ENCODE measurements at regions not wholly inside any gene's neighbourhood (a gene's known extent, or its start where the extent isn't known, plus 50 kb on each side); places are given as distances from the start of the nearest gene placed in this dataset.

- no peaks in the 10 kb centered on the region for H3K36me3 ChIP-seq (ENCODE audit: control insufficient read depth, insufficient read depth, low read length)
- in situ Hi-C loops (cut with MboI) = no loop called here
- intact Hi-C loops (cut with micrococcal nuclease) = no loop called here
These were observed 108.9 kb downstream of the MANEA start for GRCh38 chr6:95686272-95686671.

More at GRCh38 chr6:95686272-95686671, 108.9 kb downstream of the MANEA start:
- CTCF ChIA-PET (ENCODE audit: low intra/inter-chr PET ratio) = no interaction called here
- H3K9me1 ChIP-seq (ENCODE audit: control insufficient read depth, insufficient read depth, low read length) = no peaks in the 10 kb centered on the region
- ATAC-seq = no peak
- H3K27me3 ChIP-seq (ENCODE audit: control insufficient read depth in 2 of 2, insufficient read depth in 2 of 2, low read length in 2 of 2) = no peaks in the 10 kb centered on the region
- no TSS peak for BruUV-seq (replicated peaks)
- no peak for FAIRE-seq
- H3K9me3 ChIP-seq (replicated peaks; ENCODE audit: control insufficient read depth, insufficient read depth, low read depth, low read length) = no peaks in the 10 kb centered on the region; the same call in 1 of the 2 replicates
- no peak for TF ChIP-seq TBP (optimal IDR thresholded peaks at IDR 0.05; ENCODE audit: low read depth, low read length)
- TF ChIP-seq RCOR1 (IDR thresholded peaks at IDR 0.05; ENCODE audit: borderline replicate concordance in 1 of 2, low read depth in 2 of 2, low read length in 2 of 2) = no peak
- no peak for TF ChIP-seq ARID4B (CRISPR knock-in tag; IDR thresholded peaks at IDR 0.05)
- no peak for TF ChIP-seq NEUROD1 (IDR thresholded peaks at IDR 0.05; ENCODE audit: borderline replicate concordance, low read depth, low read length, partially characterized antibody)
- TF ChIP-seq ZFPM2 (CRISPR knock-in tag; IDR thresholded peaks at IDR 0.05) = no peak
- no peak for TF ChIP-seq SAP30 (IDR thresholded peaks at IDR 0.05; ENCODE audit: borderline replicate concordance, insufficient read depth, low read depth, low read length, poor library complexity, severe bottlenecking)
- no peak for TF ChIP-seq EWSR1 (IDR thresholded peaks at IDR 0.05; ENCODE audit: borderline replicate concordance, low read depth, partially characterized antibody)
- TF ChIP-seq TFAM (CRISPR knock-in tag; conservative IDR thresholded peaks at IDR 0.05) = no peak
- no peak for TF ChIP-seq DLX4 (CRISPR knock-in tag; IDR thresholded peaks at IDR 0.05)
- TF ChIP-seq CHCHD3 (CRISPR knock-in tag; IDR thresholded peaks at IDR 0.05) = no peak
- TF ChIP-seq SMARCA5 (IDR thresholded peaks at IDR 0.05) = no peak
- TF ChIP-seq ZNF707 (CRISPR knock-in tag; conservative IDR thresholded peaks at IDR 0.05) = no peak
- H3K4me3 ChIP-seq = no peak overlapping the region
- H3K4me1 ChIP-seq (replicated peaks in 1 of 2; ENCODE audit: control insufficient read depth in 2 of 2, insufficient read depth in 2 of 2, low read length in 2 of 2) = no peaks in the 10 kb centered on the region
- H3K9ac ChIP-seq (ENCODE audit: insufficient read depth in 1 of 2, low read depth in 2 of 2, low read length in 2 of 2) = no peak overlapping the region
- H3K79me2 ChIP-seq (ENCODE audit: control insufficient read depth, insufficient read depth, low read length) = no peaks in the 10 kb centered on the region
- POLR2A ChIA-PET = no interaction called here
- no peaks in the 10 kb centered on the region for H4K20me1 ChIP-seq (replicated peaks; ENCODE audit: control insufficient read depth, insufficient read depth, low read length)
- no peak overlapping the region for H3K4me2 ChIP-seq (ENCODE audit: insufficient read depth, low read length)
- no peak overlapping the region for H3K27ac ChIP-seq (ENCODE audit: extremely low read depth, low read depth, low read length)
- no peak for DNase-seq (ENCODE audit: extremely low read depth in 1 of 4, low spot score in 3 of 4)
- WGBS (ENCODE audit: insufficient coverage, low coverage, missing lambda C conversion rate) = 4% methylated on average over 3 of the region's 3 CpGs
- no peak overlapping the region for H2AFZ ChIP-seq (ENCODE audit: low read depth, low read length)
